ENCODE measurements at regions not wholly inside any gene's neighbourhood (a gene's known extent, or its start where the extent isn't known, plus 50 kb on each side); places are given as distances from the start of the nearest gene placed in this dataset.
A peak's percentile ranks its signal among the peaks of the same experiment; 100 is the strongest.

DNA sequence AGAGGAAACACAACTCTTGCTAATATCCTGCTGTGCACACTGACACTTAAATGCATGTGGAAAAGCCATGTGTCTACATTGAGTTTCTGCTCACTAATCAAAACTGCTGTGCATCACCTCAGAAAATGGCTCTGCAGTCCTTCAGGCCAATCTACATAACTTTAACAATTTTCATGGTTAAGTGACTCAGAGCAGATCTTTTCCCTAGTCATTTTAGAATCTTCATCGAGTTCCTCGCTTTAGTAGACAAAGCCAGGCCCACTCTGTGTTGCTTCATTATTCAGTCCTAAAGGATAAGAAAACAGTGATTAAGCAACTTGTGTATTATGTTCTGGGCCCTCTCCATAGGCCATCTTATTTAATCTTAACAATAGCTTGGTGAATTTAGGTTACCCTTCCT lies 250.0 kb downstream of the KCNC2 start:
- intact Hi-C loops (cut with DNase I): no loop called here
- ATAC-seq (no peak), DNase-seq (ENCODE audit: missing footprints) (no peak)

DNA sequence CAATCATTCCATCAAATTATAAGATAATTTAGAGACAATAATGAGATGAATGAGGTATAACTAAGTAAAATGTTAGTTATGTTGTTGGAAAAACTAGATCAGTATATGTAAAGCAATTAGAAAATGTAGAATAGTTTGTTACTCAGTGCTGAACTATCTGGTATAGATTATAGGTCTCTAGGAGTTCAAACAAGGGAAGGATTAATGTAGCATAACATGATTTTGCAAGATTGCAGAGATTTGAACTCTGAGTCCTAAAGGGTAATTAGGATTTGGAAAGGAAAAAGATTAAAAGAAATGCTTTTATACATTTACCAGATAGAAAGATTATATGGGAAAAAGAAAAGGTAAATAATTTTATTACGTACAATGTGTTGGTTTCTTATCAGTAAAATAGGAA lies 246.3 kb downstream of the KCNC2 start:
- ATAC-seq (no peak), DNase-seq (ENCODE audit: missing footprints) (no peak)
- intact Hi-C loops (cut with DNase I): no loop called here

DNA sequence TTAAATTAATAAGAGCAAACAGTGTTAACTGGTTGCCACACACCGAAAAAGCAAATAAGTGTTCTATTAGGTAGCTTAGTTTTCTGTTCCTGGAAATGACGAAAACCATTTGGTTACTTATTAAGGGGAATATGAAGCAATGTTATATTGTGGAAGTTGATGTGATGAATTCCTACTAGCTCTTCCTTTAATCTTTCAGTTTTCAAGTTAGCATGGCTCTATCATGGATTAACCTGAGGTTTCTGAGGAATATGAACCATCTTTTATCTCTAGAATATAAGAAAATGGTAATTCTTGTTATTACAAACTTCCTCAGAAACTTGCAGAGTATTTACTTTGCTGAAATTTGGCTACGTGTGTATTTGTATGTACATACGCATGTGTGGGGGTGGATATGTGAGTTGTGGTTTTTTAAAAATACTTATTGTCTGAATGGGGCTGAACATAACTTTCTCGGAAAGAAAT lies 245.7 kb downstream of the KCNC2 start:
- intact Hi-C loops (cut with DNase I): no loop called here
- DNase-seq (ENCODE audit: missing footprints): no peak
- ATAC-seq: no peak

DNA sequence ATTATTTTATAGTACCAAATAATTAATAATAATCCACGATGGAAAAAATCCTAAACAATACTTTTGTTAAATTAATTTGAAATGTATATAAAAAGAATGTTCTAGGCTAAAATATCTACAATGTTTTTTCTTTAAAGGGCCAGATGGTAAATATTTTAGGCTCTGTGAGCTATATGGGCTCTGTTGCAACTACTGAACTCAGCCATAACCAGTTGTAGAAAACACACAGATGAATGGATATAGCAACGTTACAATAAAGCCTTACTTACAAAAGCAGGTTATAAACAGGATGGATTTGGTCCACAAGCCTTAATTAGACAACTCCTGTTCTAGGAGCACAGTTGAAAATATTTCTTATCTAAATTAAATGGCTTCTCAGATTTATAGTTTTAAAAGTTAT lies 245.2 kb downstream of the KCNC2 start:
- ATAC-seq (no peak), DNase-seq (ENCODE audit: missing footprints) (no peak)
- intact Hi-C loops (cut with DNase I): no loop called here

DNA sequence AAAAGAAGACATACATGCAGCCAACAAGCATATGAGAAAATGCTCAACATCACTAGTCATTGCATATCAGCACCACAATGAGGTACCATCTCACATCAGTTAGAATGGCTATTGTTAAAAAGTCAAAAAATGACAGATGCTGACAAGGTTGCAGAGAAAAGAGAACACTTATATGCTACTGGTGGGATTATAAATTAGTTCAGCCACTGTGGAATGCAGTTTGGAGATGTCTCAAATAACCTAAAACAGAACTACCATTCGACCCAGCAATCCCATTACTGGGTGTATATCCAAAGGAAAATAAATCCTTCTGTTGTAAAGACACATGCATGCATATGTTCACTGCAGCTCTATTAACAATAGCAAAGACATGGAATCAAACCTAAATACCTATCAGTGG lies 238.4 kb downstream of the KCNC2 start:
- no peak for ATAC-seq
- no peak for DNase-seq (ENCODE audit: missing footprints)
- intact Hi-C loops (cut with DNase I): no loop called here

DNA sequence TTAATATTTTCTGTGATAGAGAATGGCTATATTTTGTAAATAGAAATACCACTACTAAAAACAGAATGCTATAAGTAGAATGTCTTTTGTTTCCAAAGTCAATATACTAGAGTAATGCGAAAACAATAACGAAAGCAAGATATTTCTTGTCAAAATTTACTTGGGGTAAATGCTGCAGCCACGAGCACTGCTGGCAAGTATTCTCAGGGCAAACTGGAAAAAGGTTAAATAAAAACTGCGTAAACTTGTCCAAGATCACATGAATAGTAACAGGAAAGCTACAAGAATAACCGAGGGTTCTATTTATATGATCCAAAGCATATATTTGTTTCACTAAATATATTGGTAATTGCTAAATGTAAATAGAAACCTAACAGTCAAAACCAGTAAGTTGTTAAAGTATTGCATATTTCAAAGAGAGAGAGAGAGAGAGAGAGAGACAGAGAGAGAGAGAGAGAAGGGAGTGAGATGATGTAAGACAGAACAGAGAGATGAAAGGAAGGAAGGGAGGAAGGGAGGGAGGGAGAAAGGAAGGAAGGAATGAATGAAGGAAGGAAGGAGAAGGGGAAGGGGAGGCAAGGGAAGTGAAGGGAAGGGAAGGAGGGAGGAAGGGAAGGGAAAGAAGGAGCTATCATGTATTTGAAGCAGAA lies 231.7 kb downstream of the KCNC2 start:
- ATAC-seq (no peak), DNase-seq (ENCODE audit: missing footprints) (no peak)
- intact Hi-C loops (cut with DNase I): no loop called here

DNA sequence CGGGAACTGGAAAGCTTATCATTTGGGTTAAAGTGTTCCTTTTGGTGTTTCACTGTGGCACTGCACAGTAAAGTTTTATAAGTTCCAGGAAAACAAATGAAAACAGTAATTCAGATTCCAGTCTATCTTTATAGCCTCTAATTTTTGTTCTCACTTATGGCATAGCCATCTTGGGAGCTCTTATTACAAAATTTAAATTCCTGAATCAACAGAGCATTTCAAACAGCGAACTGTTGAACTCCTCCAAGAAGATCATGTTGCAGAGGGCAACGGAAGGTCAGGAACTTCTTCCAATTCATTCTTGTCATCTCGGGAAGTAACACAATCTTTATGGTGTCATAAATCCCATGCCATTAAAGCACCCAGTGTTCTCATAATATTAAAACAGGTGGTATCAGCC lies 229.1 kb downstream of the KCNC2 start:
- intact Hi-C loops (cut with DNase I): no loop called here
- DNase-seq (ENCODE audit: missing footprints) (no peak), ATAC-seq (no peak)

DNA sequence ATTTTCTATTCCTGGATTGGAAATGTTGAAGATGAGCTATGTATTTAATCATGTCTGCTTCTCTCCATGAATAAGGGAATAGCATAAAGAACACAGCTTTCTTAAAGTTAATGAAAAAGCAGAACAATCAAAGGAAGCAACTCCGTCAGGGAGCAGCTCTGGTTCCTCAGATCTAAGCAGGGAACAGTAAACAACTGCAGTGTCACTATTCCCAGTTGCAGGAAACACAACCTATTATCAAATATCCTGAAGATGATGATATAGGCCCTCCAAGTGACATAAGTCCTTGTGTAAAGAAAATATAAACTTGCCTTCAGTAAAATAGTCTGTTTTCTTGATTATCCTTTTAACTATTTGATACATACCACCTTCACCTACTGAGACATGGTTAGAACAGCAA lies 228.1 kb downstream of the KCNC2 start:
- intact Hi-C loops (cut with DNase I): no loop called here

DNA sequence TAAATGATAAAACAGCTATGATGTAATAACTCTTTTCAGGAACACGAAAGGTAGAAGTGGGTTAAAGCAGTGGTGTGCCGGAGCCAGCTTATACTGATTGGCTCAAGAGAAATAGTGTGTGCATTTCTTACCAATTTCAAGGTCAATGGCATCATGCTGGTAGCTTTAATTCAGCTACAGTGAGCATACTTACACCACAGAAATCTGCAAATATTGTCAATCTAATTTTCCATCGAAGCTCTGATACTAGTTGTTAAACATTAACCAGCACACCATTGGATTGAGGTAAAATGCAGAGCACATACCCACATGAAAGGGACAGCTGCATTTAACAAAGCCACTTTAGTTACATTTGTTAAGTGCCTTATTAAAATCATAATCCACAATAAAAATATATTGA lies 225.7 kb downstream of the KCNC2 start:
- intact Hi-C loops (cut with DNase I): no loop called here
- DNase-seq (ENCODE audit: missing footprints) (no peak), ATAC-seq (no peak)

More for the DNA sequence above, 228.1 kb downstream of the KCNC2 start:
- DNase-seq (ENCODE audit: missing footprints) (no peak), ATAC-seq (no peak)

DNA sequence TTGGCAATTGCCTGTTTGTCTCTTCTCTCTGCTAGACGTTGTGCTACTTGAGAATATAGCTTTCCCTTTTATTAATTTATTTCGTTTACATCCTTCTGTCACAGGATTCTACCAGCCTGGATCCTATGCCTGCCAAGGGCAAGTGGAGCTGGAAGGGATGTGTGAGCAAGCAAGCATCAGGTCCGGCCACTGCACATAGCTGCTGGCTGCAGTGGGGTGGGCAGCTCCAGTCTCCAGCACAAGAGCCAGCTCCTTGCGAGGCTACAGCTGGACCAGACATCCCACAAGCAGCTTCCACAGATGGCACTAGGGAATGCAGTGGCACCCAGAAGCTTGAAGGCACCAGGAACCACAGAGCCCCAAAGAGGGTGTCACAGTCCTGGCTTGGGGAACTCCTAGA lies 225.0 kb downstream of the KCNC2 start:
- ATAC-seq (no peak), DNase-seq (ENCODE audit: missing footprints) (peak; percentile 46)
- intact Hi-C loops (cut with DNase I): no loop called here

DNA sequence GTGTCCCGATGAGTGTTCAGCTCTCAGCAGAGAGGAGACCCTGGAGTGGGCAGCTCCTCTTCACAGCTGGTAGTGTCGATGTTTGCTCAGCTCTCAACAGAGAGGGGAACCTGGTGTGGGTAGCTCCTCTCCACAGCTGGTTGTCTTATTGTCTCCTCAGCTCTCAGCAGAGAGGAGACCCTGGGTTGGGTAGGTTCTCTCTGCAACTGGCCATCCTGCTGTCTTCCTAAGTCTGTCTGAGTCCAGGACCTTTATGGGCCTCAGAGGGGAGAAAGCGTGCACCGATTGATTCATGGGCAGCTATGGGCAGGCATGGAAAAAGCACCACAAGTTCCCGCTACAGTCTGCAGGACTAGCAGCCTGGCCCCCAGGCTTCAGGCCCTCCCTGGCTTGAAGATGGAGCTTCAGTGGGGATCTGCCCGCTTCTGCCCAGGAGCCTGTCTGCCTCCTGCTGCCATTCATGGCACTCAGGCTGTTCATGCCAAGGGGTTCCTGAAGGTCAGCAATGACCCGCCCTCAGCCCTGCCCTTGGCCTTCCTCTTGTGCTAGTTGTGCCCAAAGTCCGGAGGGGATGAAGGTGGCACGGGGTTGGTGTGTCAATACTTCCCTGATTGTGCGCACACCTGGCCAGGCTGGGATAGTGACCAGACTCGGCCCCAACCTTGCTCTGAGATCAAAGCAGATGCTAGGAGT lies 224.2 kb downstream of the KCNC2 start:
- DNase-seq (ENCODE audit: missing footprints) (no peak), ATAC-seq (no peak)
- intact Hi-C loops (cut with DNase I): no loop called here

DNA sequence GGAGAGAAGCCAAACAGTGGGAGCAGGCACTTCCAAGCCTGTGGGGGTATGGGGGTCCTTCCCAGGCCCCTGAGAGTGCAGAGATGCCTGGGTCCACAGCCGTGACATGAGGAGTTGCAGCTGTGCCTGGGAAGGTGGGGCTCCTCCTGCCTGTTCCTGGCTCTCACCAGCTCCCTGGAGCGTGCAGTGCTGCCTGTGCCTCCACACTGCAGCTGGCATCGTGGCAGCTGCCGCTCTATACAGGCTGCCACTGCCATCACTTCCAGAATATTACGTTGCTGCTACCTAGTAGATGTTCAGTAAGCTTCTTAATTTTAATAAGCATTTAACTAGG lies 223.7 kb downstream of the KCNC2 start:
- no peak for DNase-seq (ENCODE audit: missing footprints)
- no peak for ATAC-seq
- intact Hi-C loops (cut with DNase I): no loop called here

DNA sequence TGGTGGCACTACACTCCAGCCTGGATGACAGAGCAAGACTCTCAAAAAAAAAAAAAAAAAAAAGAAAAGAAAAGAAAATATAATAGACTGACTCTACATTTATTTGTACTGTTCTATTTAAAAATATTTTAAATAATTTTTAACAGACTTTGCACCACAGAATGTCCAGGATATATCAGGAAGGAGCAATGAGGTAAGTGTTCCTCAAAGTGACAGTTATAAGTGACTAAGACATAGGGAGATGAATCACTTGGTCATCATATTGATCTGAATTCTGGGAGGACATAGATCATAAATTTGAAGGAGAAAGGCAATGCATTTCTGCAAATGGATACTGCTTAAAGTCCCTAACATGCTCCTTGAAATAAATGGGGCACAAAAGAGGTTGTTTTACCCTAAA lies 221.5 kb downstream of the KCNC2 start:
- intact Hi-C loops (cut with DNase I): no loop called here
- ATAC-seq (no peak), DNase-seq (ENCODE audit: missing footprints) (no peak)
